ENCODE measurements at regions not wholly inside any gene's neighbourhood (a gene's known extent, or its start where the extent isn't known, plus 50 kb on each side); places are given as distances from the start of the nearest gene placed in this dataset.

GRCh38 chr2:67462738-67463496 is 65.8 kb downstream of the ETAA1 start:
- peak; percentile 47 for DNase-seq

GRCh38 chr2:67463810-67464209 is 66.7 kb downstream of the ETAA1 start:
- peak; percentile 86 for DNase-seq

GRCh38 chr2:67465623-67466022 is 68.5 kb downstream of the ETAA1 start:
- peak; percentile 82 for DNase-seq

GRCh38 chr2:67466734-67467133 is 69.6 kb downstream of the ETAA1 start:
- DNase-seq: peak; percentile 9

GRCh38 chr2:67471681-67472080 is 74.5 kb downstream of the ETAA1 start:
- DNase-seq: no peak

- DNase-seq: peak; percentile 77
These were observed 80.0 kb downstream of the ETAA1 start for GRCh38 chr2:67476809-67477790.

- no peak for DNase-seq
These were observed 82.1 kb downstream of the ETAA1 start for GRCh38 chr2:67479261-67479660.

GRCh38 chr2:67485431-67485830 is 88.3 kb downstream of the ETAA1 start:
- DNase-seq: no peak

GRCh38 chr2:67486041-67486796 is 89.1 kb downstream of the ETAA1 start:
- DNase-seq: peak; percentile 58

- DNase-seq: no peak
These were observed 90.9 kb downstream of the ETAA1 start for GRCh38 chr2:67487993-67488392.

- DNase-seq: no peak
These were observed 92.3 kb downstream of the ETAA1 start for GRCh38 chr2:67489396-67489795.

GRCh38 chr2:67498931-67499330 is 101.8 kb downstream of the ETAA1 start:
- DNase-seq: no peak

- DNase-seq: no peak
These were observed 102.9 kb downstream of the ETAA1 start for GRCh38 chr2:67499989-67500388.

GRCh38 chr2:67500541-67500940 is 103.4 kb downstream of the ETAA1 start:
- DNase-seq: no peak

GRCh38 chr2:67502346-67503065 is 105.4 kb downstream of the ETAA1 start:
- no peak for DNase-seq

- DNase-seq: no peak
These were observed 106.1 kb downstream of the ETAA1 start for GRCh38 chr2:67503066-67503795.

GRCh38 chr2:67510745-67511144 is 113.6 kb downstream of the ETAA1 start:
- no peak for DNase-seq

GRCh38 chr2:67514515-67514914 is 117.4 kb downstream of the ETAA1 start:
- no peak for DNase-seq

- no peak for DNase-seq
These were observed 117.9 kb downstream of the ETAA1 start for GRCh38 chr2:67515056-67515455.

GRCh38 chr2:67515538-67515937 is 118.4 kb downstream of the ETAA1 start:
- peak; percentile 55 for DNase-seq

- peak; percentile 96 for DNase-seq
These were observed 119.2 kb downstream of the ETAA1 start for GRCh38 chr2:67516362-67516761.

All from NCI-H69 (cell line).